Tibial nerve (tissue), 4 donors: ENCODE measurements at regions not wholly inside any gene's neighbourhood (a gene's known extent, or its start where the extent isn't known, plus 50 kb on each side); places are given as distances from the start of the nearest gene placed in this dataset.

ENCODE experiments used
- DNase-seq, 2 donors: peaks; one replicate each; pipeline ENCODE4 v3.0.0-alpha.2; 2019; ENCODE audit warnings: low spot score in 2 of 2
- H3K27ac ChIP-seq, 4 donors: fragments of 200-600 bp; sonication (generic) in 3 of 4; one replicate each; pipeline ENCODE4 v1.5.1; 2017 to 2019; ENCODE audit warnings: mild to moderate bottlenecking in 1 of 4
- H3K27me3 ChIP-seq, 2 donors: fragments of 200-600 bp; sonication (generic) in 1 of 2; one replicate each; pipeline versions ENCODE4 v1.5.1 to v1.6.0; 2017 to 2019
- H3K36me3 ChIP-seq, 3 donors: fragments of 200-600 bp; sonication (generic); one replicate each; pipeline ENCODE4 v1.5.1; 2018 to 2019
- H3K4me1 ChIP-seq, 4 donors: fragments of 200-600 bp; sonication (generic) in 3 of 4; one replicate each; pipeline ENCODE4 v1.5.1; 2017 to 2019
- H3K4me3 ChIP-seq, 4 donors: fragments of 200-600 bp; sonication (generic) in 3 of 4; one replicate each; pipeline ENCODE4 v1.5.1; 2017 to 2019; ENCODE audit warnings: mild to moderate bottlenecking in 1 of 4, moderate library complexity in 1 of 4
- H3K9me3 ChIP-seq, 4 donors: fragments of 200-600 bp; sonication (generic) in 3 of 4; one replicate each; pipeline ENCODE4 v1.5.1; 2017 to 2019
- CTCF ChIP-seq, 5 experiments: fragments of 200-600 bp in 3 of 5; fragments of 450-650 bp in 2 of 5; sonication (generic) in 3 of 5; IDR thresholded peaks; one replicate each; pipeline ENCODE4 v1.5.1; 2016 to 2019; ENCODE audit warnings: antibody characterized with exemption in 5 of 5, mild to moderate bottlenecking in 3 of 5, moderate library complexity in 2 of 5
- EP300 ChIP-seq, 2 donors: sonication (generic); formaldehyde crosslinking; IDR thresholded peaks; one replicate each; pipeline ENCODE4 v1.6.1; 2017; ENCODE audit warnings: antibody characterized with exemption in 2 of 2, mild to moderate bottlenecking in 1 of 2
- POLR2A ChIP-seq, 2 donors: fragments of 450-650 bp; IDR thresholded peaks; one replicate each; pipeline ENCODE4 v1.6.1; 2017; ENCODE audit warnings: antibody characterized with exemption in 2 of 2, mild to moderate bottlenecking in 2 of 2, moderate library complexity in 2 of 2
- WGBS, 2 donors: methylation state at CpG; one replicate each; pipeline ENCODE4 v1.1.5; 2018; 5-methylcytosine and 5-hydroxymethylcytosine counted together

- no peak overlapping the region for H3K4me3 ChIP-seq
- H3K36me3 ChIP-seq = no peaks in the 10 kb centered on the region
- no peaks in the 10 kb centered on the region for H3K27me3 ChIP-seq
- no peaks in the 10 kb centered on the region for H3K9me3 ChIP-seq
- H3K4me1 ChIP-seq = no peaks in the 10 kb centered on the region
- no peak for DNase-seq
- no peak overlapping the region for H3K27ac ChIP-seq
- 73 to 85% methylated on average over 8 of the region's 8 CpGs for WGBS, 2 donors
- no peak for TF ChIP-seq CTCF (IDR thresholded peaks at IDR 0.05)
- no peak for TF ChIP-seq POLR2A (IDR thresholded peaks at IDR 0.05)
- TF ChIP-seq EP300 (IDR thresholded peaks at IDR 0.05) = no peak
Observed at GRCh38 chr3:105065895-105066839, 300.5 kb upstream of the ALCAM start.

GRCh38 chr3:105067361-105067760 lies 299.3 kb upstream of the ALCAM start:
- H3K27me3 ChIP-seq = no peaks in the 10 kb centered on the region
- DNase-seq = no peak
- H3K4me3 ChIP-seq = no peak overlapping the region
- TF ChIP-seq EP300 (IDR thresholded peaks at IDR 0.05) = no peak
- no peak for TF ChIP-seq CTCF (IDR thresholded peaks at IDR 0.05)
- no peak for TF ChIP-seq POLR2A (IDR thresholded peaks at IDR 0.05)
- H3K36me3 ChIP-seq = no peaks in the 10 kb centered on the region
- H3K9me3 ChIP-seq = no peaks in the 10 kb centered on the region
- H3K27ac ChIP-seq = no peak overlapping the region
- WGBS, 2 donors = 76 to 92% methylated on average over 3 of the region's 3 CpGs
- no peaks in the 10 kb centered on the region for H3K4me1 ChIP-seq

GRCh38 chr3:105077060-105077822 lies 289.5 kb upstream of the ALCAM start:
- H3K27me3 ChIP-seq = no peaks in the 10 kb centered on the region
- WGBS, 2 donors = 95 to 97% methylated on average over 4 of the region's 4 CpGs
- DNase-seq = no peak
- no peaks in the 10 kb centered on the region for H3K36me3 ChIP-seq
- no peak overlapping the region for H3K4me3 ChIP-seq
- H3K9me3 ChIP-seq = peaks cover 0 to 18% (median 0%) of the 10 kb centered on the region in 4 donors
- H3K27ac ChIP-seq = no peak overlapping the region
- H3K4me1 ChIP-seq = no peaks in the 10 kb centered on the region
- TF ChIP-seq CTCF (IDR thresholded peaks at IDR 0.05) (no peak), EP300 (IDR thresholded peaks at IDR 0.05) (no peak), POLR2A (IDR thresholded peaks at IDR 0.05) (no peak)

- H3K4me3 ChIP-seq = no peak overlapping the region
- DNase-seq = no peak
- H3K9me3 ChIP-seq = peaks cover 0 to 4% (median 0%) of the 10 kb centered on the region in 4 donors
- no peak overlapping the region for H3K27ac ChIP-seq
- no peaks in the 10 kb centered on the region for H3K4me1 ChIP-seq
- H3K36me3 ChIP-seq = no peaks in the 10 kb centered on the region
- TF ChIP-seq EP300 (IDR thresholded peaks at IDR 0.05) = no peak
- TF ChIP-seq POLR2A (IDR thresholded peaks at IDR 0.05) = no peak
- TF ChIP-seq CTCF (IDR thresholded peaks at IDR 0.05) = no peak
- 94 to 95% methylated on average over 1 of the region's 1 CpG for WGBS, 2 donors
- no peaks in the 10 kb centered on the region for H3K27me3 ChIP-seq
Observed at GRCh38 chr3:105083945-105084344, 282.8 kb upstream of the ALCAM start.

GRCh38 chr3:105085506-105085905 lies 281.2 kb upstream of the ALCAM start:
- no peaks in the 10 kb centered on the region for H3K36me3 ChIP-seq
- peaks cover 0 to 4% (median 0%) of the 10 kb centered on the region in 4 donors for H3K9me3 ChIP-seq
- H3K4me3 ChIP-seq = no peak overlapping the region
- H3K4me1 ChIP-seq = no peaks in the 10 kb centered on the region
- no peak overlapping the region for H3K27ac ChIP-seq
- TF ChIP-seq CTCF (IDR thresholded peaks at IDR 0.05) (no peak), POLR2A (IDR thresholded peaks at IDR 0.05) (no peak)
- no peak for DNase-seq
- no peaks in the 10 kb centered on the region for H3K27me3 ChIP-seq
